K562 (cell line): ENCODE measurements at regions not wholly inside any gene's neighbourhood (a gene's known extent, or its start where the extent isn't known, plus 50 kb on each side); places are given as distances from the start of the nearest gene placed in this dataset.

Source experiments
- ATAC-seq: fragments of 200-7000 bp; cut with Tn5 transposase; 3 replicates; pipeline ENCODE4 v1.9.1; 2020; ENCODE audit warnings: moderate library complexity
- BruUV-seq: library from RNA; stranded (reverse); fragments of 400-500 nt; replicated peaks from 2 replicates; lab custom pipeline; 2021; lab: Mats Ljungman, UMichigan
- CTCF ChIA-PET: fragments of 300-600 bp; formaldehyde crosslinking; extraction: SDS; loops from one replicate; lab custom pipeline; 2021; ENCODE audit warnings: low intra/inter-chr PET ratio; lab: Yijun Ruan, JAX
- POLR2A ChIA-PET: fragments of 300-600, 350-650 bp; sonication (Branson Sonifier 250); formaldehyde crosslinking; extraction: SDS; loops from one replicate; lab custom pipeline; 2021; ENCODE audit warnings: antibody characterized with exemption, inconsistent platforms; lab: Yijun Ruan, JAX
- DNase-seq, 4 experiments: peaks; one replicate each; pipeline versions ENCODE4 v3.0.0 to v3.0.0-alpha.2; 2011 to 2018; ENCODE audit warnings: low spot score in 3 of 4, mixed read lengths in 3 of 4; ENCODE audit errors: extremely low read depth in 1 of 4
- FAIRE-seq: peaks from 2 replicates; lab custom pipeline; 2011; peaks lifted over from hg19 to GRCh38; lab: Jason Lieb, UNC
- H2AFZ ChIP-seq: 2 replicates; pipeline ENCODE4 v1.6.0; 2011; ENCODE audit warnings: low read depth, low read length, control low read depth, inconsistent platforms
- H3K27ac ChIP-seq: fragments of 200-600 bp; 3 replicates; pipeline ENCODE4 v1.8.0; 2011; ENCODE audit warnings: low read depth, mild to moderate bottlenecking, control low read depth, inconsistent platforms, low read length, moderate library complexity, mixed read lengths; ENCODE audit errors: extremely low read depth
- H3K27me3 ChIP-seq, 2 experiments: fragments of 300-600 bp in 1 of 2; 2 replicates in 1 of 2; 3 replicates in 1 of 2; pipeline versions ENCODE4 v1.6.0 to v1.8.0; 2011; ENCODE audit warnings: inconsistent platforms in 2 of 2, low read length in 2 of 2, mild to moderate bottlenecking in 1 of 2, mixed read lengths in 1 of 2, moderate library complexity in 1 of 2; ENCODE audit not compliant: control insufficient read depth in 2 of 2, insufficient read depth in 2 of 2
- H3K36me3 ChIP-seq: fragments of 300-600 bp; 3 replicates; pipeline ENCODE4 v1.8.0; 2011; ENCODE audit warnings: mild to moderate bottlenecking, low read length, inconsistent platforms; ENCODE audit not compliant: control insufficient read depth, insufficient read depth
- H3K4me1 ChIP-seq, 2 experiments: fragments of 200-600 bp in 1 of 2; replicated peaks in 1 of 2; 2 replicates in 1 of 2; 3 replicates in 1 of 2; pipeline versions ENCODE4 v1.5.1 to v1.8.0; 2011; ENCODE audit warnings: inconsistent platforms in 2 of 2, low read length in 2 of 2, mild to moderate bottlenecking in 1 of 2, mixed read lengths in 1 of 2, moderate library complexity in 1 of 2; ENCODE audit not compliant: control insufficient read depth in 2 of 2, insufficient read depth in 2 of 2
- H3K4me2 ChIP-seq: 2 replicates; pipeline ENCODE4 v1.6.1; 2011; ENCODE audit warnings: low read length, control low read depth, inconsistent platforms, mixed read lengths; ENCODE audit not compliant: insufficient read depth
- H3K4me3 ChIP-seq: fragments of 200-600 bp; sonication (generic), shearing (Covaris generic); 2 replicates; pipeline ENCODE4 v1.5.1; 2016; ENCODE audit warnings: control low read depth, inconsistent platforms
- H3K79me2 ChIP-seq: fragments of 200-600 bp; 3 replicates; pipeline ENCODE4 v1.8.0; 2011; ENCODE audit warnings: low read length, inconsistent platforms; ENCODE audit not compliant: control insufficient read depth, insufficient read depth
- H3K9ac ChIP-seq, 2 experiments: 2 replicates each; pipeline versions ENCODE4 v1.6.0 to v1.6.1; 2011; ENCODE audit warnings: low read depth in 2 of 2, low read length in 2 of 2, control low read depth in 1 of 2, inconsistent platforms in 1 of 2, mild to moderate bottlenecking in 1 of 2, mixed read lengths in 1 of 2; ENCODE audit not compliant: insufficient read depth in 1 of 2
- H3K9me1 ChIP-seq: one replicate; pipeline ENCODE4 v1.6.0; 2011; ENCODE audit warnings: inconsistent platforms, mild to moderate bottlenecking, low read length, moderate library complexity; ENCODE audit not compliant: control insufficient read depth, insufficient read depth
- H3K9me3 ChIP-seq: replicated peaks from 2 replicates; pipeline ENCODE4 v1.5.1; 2011; ENCODE audit warnings: low read depth, low read length, inconsistent platforms; ENCODE audit not compliant: control insufficient read depth, insufficient read depth
- H4K20me1 ChIP-seq: replicated peaks from 2 replicates; pipeline ENCODE4 v1.6.1; 2011; ENCODE audit warnings: low read length, inconsistent platforms, mixed read lengths; ENCODE audit not compliant: control insufficient read depth, insufficient read depth
- NFE2L1 ChIP-seq: fragments of 450-650 bp; IDR thresholded peaks from 2 replicates; pipeline ENCODE4 v1.6.1; 2016; ENCODE audit warnings: missing genetic modification characterization, low read depth, mild to moderate bottlenecking, missing compliant biosample characterization, moderate library complexity, borderline replicate concordance
- NR2F6 ChIP-seq: fragments of 450-650 bp; formaldehyde crosslinking; IDR thresholded peaks from 2 replicates; pipeline ENCODE4 v1.4.0; 2020; ENCODE audit warnings: mild to moderate bottlenecking
- PHF21A ChIP-seq: fragments of 450-650 bp; IDR thresholded peaks from 2 replicates; pipeline ENCODE4 v1.6.1; 2017; ENCODE audit warnings: low read depth, borderline replicate concordance
- POLR2A ChIP-seq: fragments of 450-650 bp; conservative IDR thresholded peaks from 2 replicates; pipeline ENCODE4 v1.6.1; 2016
- POLR2B ChIP-seq: fragments of 450-650 bp; IDR thresholded peaks from 2 replicates; pipeline ENCODE4 v1.6.1; 2018; ENCODE audit warnings: low read depth; ENCODE audit not compliant: partially characterized antibody
- SMARCA5 ChIP-seq: fragments of 450-650 bp; IDR thresholded peaks from 2 replicates; pipeline ENCODE4 v1.6.1; 2016
- TAF15 ChIP-seq: fragments of 200-400 bp; formaldehyde crosslinking; IDR thresholded peaks from 2 replicates; pipeline ENCODE4 v1.6.1; 2017; ENCODE audit warnings: mild to moderate bottlenecking, low read depth, low read length, moderate library complexity
- WHSC1 ChIP-seq: IDR thresholded peaks from one replicate; pipeline ENCODE4 v1.6.1; 2012; ENCODE audit warnings: low read length, control low read depth, inconsistent platforms
- ZNF347 ChIP-seq: fragments of 450-650 bp; formaldehyde crosslinking; IDR thresholded peaks from 2 replicates; pipeline ENCODE4 v1.4.0; 2020; ENCODE audit warnings: low read depth, mild to moderate bottlenecking, moderate library complexity
- ZNF707 ChIP-seq: fragments of 250-450 bp; sonication (Bioruptor Pico); conservative IDR thresholded peaks from 2 replicates; pipeline ENCODE4 v1.8.0; 2022; ENCODE audit warnings: inconsistent platforms, mild to moderate bottlenecking, moderate library complexity
- WGBS: fragments of 100-300 bp; shearing (Covaris generic); methylation state at CpG from one replicate; pipeline ENCODE4 v1.1.6; 2016; ENCODE audit warnings: low coverage, mixed read lengths; ENCODE audit not compliant: insufficient coverage; ENCODE audit errors: missing lambda C conversion rate; 5-methylcytosine and 5-hydroxymethylcytosine counted together
- in situ Hi-C: fragments of 300-500 bp; cut with MboI; formaldehyde crosslinking; loops from 4 replicates; pipeline ENCODE4 v1.15.0; 2018; ENCODE audit warnings: inconsistent platforms, mixed read lengths
- intact Hi-C: fragments of 100-400 bp; cut with micrococcal nuclease; formaldehyde crosslinking; loops from 2 replicates; pipeline ENCODE4 v1.14.2; 2022

GRCh38 chr19:33938821-33939220 is 142.2 kb downstream of the KCTD15 start:
- 1% methylated on average over 14 of the region's 15 CpGs for WGBS
- no peak overlapping the region for H3K4me2 ChIP-seq
- no peak for FAIRE-seq
- no peaks in the 10 kb centered on the region for H3K4me1 ChIP-seq
- DNase-seq: no peak
- CTCF ChIA-PET: no interaction called here
- no peaks in the 10 kb centered on the region for H3K9me1 ChIP-seq
- no peaks in the 10 kb centered on the region for H3K9me3 ChIP-seq
- in situ Hi-C loops (no loop called here), intact Hi-C loops (no loop called here)
- POLR2A ChIA-PET: no interaction called here
- no peaks in the 10 kb centered on the region for H3K79me2 ChIP-seq
- H2AFZ ChIP-seq: no peak overlapping the region
- BruUV-seq: no TSS peak
- TF ChIP-seq POLR2B: no peak
- TF ChIP-seq PHF21A: no peak
- TF ChIP-seq TAF15: no peak
- no peak for TF ChIP-seq POLR2A
- no peak for TF ChIP-seq SMARCA5
- no peak for TF ChIP-seq NR2F6 (CRISPR knock-in tag)
- TF ChIP-seq ZNF707 (CRISPR knock-in tag): no peak
- TF ChIP-seq NFE2L1 (tag): no peak
- no peak for TF ChIP-seq WHSC1
- no peak for TF ChIP-seq ZNF347 (CRISPR knock-in tag)
- H3K9ac ChIP-seq: no peak overlapping the region
- peaks cover 0 to 34% of the 10 kb centered on the region in 2 experiments; a peak in 3 of 5 replicates for H3K27me3 ChIP-seq
- H3K27ac ChIP-seq: no peak overlapping the region
- no peaks in the 10 kb centered on the region for H3K36me3 ChIP-seq
- no peak for ATAC-seq
- H3K4me3 ChIP-seq: no peak overlapping the region
- H4K20me1 ChIP-seq: no peaks in the 10 kb centered on the region
